A673 (cell line): ENCODE measurements at regions not wholly inside any gene's neighbourhood (a gene's known extent, or its start where the extent isn't known, plus 50 kb on each side); places are given as distances from the start of the nearest gene placed in this dataset.

ENCODE experiments used
- CTCF ChIP-seq: fragments of 300-800, 200-600 bp; sonication (generic); conservative IDR thresholded peaks from 2 replicates; pipeline ENCODE4 v1.5.1; 2017; ENCODE audit warnings: low read depth, mild to moderate bottlenecking, antibody characterized with exemption, low read length, moderate library complexity, mixed read lengths
- EZH2 ChIP-seq: fragments of 200-600 bp; sonication (generic); IDR thresholded peaks from 2 replicates; pipeline ENCODE4 v1.6.1; 2017; ENCODE audit warnings: borderline replicate concordance, low read depth, mild to moderate bottlenecking, mixed read lengths, antibody characterized with exemption, low read length; ENCODE audit not compliant: poor library complexity, severe bottlenecking

- TF ChIP-seq EZH2 (no peak), CTCF (no peak)
Observed at GRCh38 chr22:49406879-49407587, 420.6 kb downstream of the BRD1 start.
